ENCODE measurements at regions not wholly inside any gene's neighbourhood (a gene's known extent, or its start where the extent isn't known, plus 50 kb on each side); places are given as distances from the start of the nearest gene placed in this dataset.
"Not testable (repeated sequence)": the region's sequence is repeated elsewhere in the genome, so short reads cannot be mapped to it uniquely, and the experiment has no call there.

- TF ChIP-seq JUND (IDR thresholded peaks at IDR 0.05) = not testable (repeated sequence)
- TF ChIP-seq, protein P1, sequence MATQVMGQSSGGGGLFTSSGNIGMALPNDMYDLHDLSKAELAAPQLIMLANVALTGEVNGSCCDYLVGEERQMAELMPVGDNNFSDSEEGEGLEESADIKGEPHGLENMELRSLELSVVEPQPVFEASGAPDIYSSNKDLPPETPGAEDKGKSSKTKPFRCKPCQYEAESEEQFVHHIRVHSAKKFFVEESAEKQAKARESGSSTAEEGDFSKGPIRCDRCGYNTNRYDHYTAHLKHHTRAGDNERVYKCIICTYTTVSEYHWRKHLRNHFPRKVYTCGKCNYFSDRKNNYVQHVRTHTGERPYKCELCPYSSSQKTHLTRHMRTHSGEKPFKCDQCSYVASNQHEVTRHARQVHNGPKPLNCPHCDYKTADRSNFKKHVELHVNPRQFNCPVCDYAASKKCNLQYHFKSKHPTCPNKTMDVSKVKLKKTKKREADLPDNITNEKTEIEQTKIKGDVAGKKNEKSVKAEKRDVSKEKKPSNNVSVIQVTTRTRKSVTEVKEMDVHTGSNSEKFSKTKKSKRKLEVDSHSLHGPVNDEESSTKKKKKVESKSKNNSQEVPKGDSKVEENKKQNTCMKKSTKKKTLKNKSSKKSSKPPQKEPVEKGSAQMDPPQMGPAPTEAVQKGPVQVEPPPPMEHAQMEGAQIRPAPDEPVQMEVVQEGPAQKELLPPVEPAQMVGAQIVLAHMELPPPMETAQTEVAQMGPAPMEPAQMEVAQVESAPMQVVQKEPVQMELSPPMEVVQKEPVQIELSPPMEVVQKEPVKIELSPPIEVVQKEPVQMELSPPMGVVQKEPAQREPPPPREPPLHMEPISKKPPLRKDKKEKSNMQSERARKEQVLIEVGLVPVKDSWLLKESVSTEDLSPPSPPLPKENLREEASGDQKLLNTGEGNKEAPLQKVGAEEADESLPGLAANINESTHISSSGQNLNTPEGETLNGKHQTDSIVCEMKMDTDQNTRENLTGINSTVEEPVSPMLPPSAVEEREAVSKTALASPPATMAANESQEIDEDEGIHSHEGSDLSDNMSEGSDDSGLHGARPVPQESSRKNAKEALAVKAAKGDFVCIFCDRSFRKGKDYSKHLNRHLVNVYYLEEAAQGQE (IDR thresholded peaks at IDR 0.05; ENCODE audit: low read depth) = not testable (repeated sequence)
These were observed 343.7 kb downstream of the BCL2L11 start for GRCh38 chr2:111464367-111464766.

Measured in HCT116 (cell line).